ENCODE measurements at regions not wholly inside any gene's neighbourhood (a gene's known extent, or its start where the extent isn't known, plus 50 kb on each side); places are given as distances from the start of the nearest gene placed in this dataset.

DNA sequence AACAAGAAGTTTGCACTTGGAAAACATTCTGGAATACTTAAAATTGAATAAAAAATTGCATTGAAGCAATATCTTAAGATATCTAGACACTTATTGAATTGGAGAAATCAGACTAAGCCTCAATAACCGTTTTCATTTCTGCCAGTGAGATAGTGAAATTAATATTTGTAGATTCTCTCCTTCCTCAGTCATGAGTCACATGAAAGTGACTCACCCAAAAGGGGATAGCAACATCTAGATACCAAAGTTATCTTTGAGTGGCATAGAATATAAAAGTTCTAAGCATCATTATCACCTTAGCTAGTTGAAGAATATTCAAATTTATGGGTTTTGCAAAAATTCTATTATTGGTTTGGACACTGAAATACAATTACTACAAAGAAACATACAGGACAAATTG lies 614.8 kb upstream of the ZNF717 start (continued):
- TF ChIP-seq, protein P1, sequence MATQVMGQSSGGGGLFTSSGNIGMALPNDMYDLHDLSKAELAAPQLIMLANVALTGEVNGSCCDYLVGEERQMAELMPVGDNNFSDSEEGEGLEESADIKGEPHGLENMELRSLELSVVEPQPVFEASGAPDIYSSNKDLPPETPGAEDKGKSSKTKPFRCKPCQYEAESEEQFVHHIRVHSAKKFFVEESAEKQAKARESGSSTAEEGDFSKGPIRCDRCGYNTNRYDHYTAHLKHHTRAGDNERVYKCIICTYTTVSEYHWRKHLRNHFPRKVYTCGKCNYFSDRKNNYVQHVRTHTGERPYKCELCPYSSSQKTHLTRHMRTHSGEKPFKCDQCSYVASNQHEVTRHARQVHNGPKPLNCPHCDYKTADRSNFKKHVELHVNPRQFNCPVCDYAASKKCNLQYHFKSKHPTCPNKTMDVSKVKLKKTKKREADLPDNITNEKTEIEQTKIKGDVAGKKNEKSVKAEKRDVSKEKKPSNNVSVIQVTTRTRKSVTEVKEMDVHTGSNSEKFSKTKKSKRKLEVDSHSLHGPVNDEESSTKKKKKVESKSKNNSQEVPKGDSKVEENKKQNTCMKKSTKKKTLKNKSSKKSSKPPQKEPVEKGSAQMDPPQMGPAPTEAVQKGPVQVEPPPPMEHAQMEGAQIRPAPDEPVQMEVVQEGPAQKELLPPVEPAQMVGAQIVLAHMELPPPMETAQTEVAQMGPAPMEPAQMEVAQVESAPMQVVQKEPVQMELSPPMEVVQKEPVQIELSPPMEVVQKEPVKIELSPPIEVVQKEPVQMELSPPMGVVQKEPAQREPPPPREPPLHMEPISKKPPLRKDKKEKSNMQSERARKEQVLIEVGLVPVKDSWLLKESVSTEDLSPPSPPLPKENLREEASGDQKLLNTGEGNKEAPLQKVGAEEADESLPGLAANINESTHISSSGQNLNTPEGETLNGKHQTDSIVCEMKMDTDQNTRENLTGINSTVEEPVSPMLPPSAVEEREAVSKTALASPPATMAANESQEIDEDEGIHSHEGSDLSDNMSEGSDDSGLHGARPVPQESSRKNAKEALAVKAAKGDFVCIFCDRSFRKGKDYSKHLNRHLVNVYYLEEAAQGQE (IDR thresholded peaks at IDR 0.05; ENCODE audit: low read depth, low read length): no peak
- TF ChIP-seq RBBP5 (conservative IDR thresholded peaks at IDR 0.05) (no peak), MTA3 (IDR thresholded peaks at IDR 0.05; ENCODE audit: borderline replicate concordance, low read length) (no peak), SMARCA5 (IDR thresholded peaks at IDR 0.05) (no peak), ESRRA (IDR thresholded peaks at IDR 0.05; ENCODE audit: low read length) (no peak), EP300 (IDR thresholded peaks at IDR 0.05; ENCODE audit: borderline replicate concordance in 1 of 2, control insufficient read depth in 1 of 2, low read depth in 2 of 2, low read length in 2 of 2) (no peak), TCF3 (IDR thresholded peaks at IDR 0.05; ENCODE audit: borderline replicate concordance, insufficient read depth, low read depth, low read length) (no peak)
- TF ChIP-seq, protein P2, sequence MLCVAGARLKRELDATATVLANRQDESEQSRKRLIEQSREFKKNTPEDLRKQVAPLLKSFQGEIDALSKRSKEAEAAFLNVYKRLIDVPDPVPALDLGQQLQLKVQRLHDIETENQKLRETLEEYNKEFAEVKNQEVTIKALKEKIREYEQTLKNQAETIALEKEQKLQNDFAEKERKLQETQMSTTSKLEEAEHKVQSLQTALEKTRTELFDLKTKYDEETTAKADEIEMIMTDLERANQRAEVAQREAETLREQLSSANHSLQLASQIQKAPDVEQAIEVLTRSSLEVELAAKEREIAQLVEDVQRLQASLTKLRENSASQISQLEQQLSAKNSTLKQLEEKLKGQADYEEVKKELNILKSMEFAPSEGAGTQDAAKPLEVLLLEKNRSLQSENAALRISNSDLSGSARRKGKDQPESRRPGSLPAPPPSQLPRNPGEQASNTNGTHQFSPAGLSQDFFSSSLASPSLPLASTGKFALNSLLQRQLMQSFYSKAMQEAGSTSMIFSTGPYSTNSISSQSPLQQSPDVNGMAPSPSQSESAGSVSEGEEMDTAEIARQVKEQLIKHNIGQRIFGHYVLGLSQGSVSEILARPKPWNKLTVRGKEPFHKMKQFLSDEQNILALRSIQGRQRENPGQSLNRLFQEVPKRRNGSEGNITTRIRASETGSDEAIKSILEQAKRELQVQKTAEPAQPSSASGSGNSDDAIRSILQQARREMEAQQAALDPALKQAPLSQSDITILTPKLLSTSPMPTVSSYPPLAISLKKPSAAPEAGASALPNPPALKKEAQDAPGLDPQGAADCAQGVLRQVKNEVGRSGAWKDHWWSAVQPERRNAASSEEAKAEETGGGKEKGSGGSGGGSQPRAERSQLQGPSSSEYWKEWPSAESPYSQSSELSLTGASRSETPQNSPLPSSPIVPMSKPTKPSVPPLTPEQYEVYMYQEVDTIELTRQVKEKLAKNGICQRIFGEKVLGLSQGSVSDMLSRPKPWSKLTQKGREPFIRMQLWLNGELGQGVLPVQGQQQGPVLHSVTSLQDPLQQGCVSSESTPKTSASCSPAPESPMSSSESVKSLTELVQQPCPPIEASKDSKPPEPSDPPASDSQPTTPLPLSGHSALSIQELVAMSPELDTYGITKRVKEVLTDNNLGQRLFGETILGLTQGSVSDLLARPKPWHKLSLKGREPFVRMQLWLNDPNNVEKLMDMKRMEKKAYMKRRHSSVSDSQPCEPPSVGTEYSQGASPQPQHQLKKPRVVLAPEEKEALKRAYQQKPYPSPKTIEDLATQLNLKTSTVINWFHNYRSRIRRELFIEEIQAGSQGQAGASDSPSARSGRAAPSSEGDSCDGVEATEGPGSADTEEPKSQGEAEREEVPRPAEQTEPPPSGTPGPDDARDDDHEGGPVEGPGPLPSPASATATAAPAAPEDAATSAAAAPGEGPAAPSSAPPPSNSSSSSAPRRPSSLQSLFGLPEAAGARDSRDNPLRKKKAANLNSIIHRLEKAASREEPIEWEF (IDR thresholded peaks at IDR 0.05; ENCODE audit: insufficient replicate concordance, low read depth, low read length): no peak
